ENCODE measurements at regions not wholly inside any gene's neighbourhood (a gene's known extent, or its start where the extent isn't known, plus 50 kb on each side); places are given as distances from the start of the nearest gene placed in this dataset.
A peak's percentile ranks its signal among the peaks of the same experiment; 100 is the strongest.

DNA sequence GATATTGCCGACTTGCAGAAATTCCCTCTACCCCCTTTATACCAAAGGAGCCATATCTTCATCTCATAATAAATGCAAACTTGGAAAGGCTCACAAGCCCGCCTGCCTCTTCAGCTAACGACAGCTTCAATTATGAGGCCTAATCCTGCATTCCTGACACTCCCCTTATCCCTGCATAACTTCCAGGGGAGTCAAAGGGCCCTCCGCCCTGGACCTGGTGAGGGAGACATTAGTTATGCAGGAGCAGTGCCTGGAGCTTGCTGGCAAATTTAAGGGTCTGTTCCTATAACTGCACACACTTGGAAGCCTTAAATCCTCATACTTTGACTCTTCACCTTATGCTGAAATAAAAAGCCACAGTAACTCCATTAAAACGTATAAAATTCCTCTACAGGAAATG, 617.9 kb downstream of the BNC2 start:
- H3K9me3 Mint-ChIP-seq (ENCODE audit: unreplicated experiment), result peaks cover 4% of the 10 kb centered on the region
- no peak overlapping the region for H3K27ac Mint-ChIP-seq (ENCODE audit: unreplicated experiment)
- no peaks in the 10 kb centered on the region for H3K36me3 Mint-ChIP-seq (ENCODE audit: unreplicated experiment)
- no peak for DNase-seq (ENCODE audit: extremely low spot score, unreplicated experiment)
- H3K4me3 Mint-ChIP-seq (ENCODE audit: unreplicated experiment), result no peak overlapping the region
- TF ChIP-seq, protein P1, sequence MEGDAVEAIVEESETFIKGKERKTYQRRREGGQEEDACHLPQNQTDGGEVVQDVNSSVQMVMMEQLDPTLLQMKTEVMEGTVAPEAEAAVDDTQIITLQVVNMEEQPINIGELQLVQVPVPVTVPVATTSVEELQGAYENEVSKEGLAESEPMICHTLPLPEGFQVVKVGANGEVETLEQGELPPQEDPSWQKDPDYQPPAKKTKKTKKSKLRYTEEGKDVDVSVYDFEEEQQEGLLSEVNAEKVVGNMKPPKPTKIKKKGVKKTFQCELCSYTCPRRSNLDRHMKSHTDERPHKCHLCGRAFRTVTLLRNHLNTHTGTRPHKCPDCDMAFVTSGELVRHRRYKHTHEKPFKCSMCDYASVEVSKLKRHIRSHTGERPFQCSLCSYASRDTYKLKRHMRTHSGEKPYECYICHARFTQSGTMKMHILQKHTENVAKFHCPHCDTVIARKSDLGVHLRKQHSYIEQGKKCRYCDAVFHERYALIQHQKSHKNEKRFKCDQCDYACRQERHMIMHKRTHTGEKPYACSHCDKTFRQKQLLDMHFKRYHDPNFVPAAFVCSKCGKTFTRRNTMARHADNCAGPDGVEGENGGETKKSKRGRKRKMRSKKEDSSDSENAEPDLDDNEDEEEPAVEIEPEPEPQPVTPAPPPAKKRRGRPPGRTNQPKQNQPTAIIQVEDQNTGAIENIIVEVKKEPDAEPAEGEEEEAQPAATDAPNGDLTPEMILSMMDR (IDR thresholded peaks at IDR 0.05), result no peak
- peaks cover 29% of the 10 kb centered on the region for H3K4me1 Mint-ChIP-seq (ENCODE audit: unreplicated experiment)
- H3K27me3 Mint-ChIP-seq (ENCODE audit: unreplicated experiment), result no peaks in the 10 kb centered on the region

DNA sequence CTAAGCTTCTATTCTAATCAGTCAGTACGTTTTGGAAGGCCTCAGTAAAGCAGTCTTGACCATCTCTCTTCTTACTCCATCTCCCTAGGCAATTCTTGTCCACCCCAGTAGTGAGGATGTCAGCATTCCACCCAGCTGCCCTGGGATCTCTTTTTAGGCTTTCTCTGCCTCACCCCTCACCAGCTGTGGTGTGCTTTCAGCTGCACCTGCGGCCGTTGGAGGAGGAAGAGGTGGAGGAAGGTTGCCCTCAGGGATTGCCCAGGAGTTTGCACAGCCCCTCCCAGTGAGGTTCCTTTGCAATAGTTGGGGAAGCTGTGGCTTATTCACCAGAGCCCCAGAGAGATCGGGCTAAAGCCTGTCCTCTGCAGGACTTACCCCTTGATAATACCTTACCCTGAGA, 615.8 kb downstream of the BNC2 start:
- Mint-ChIP-seq H3K4me3 (ENCODE audit: unreplicated experiment) (no peak overlapping the region), H3K36me3 (ENCODE audit: unreplicated experiment) (no peaks in the 10 kb centered on the region), H3K9me3 (ENCODE audit: unreplicated experiment) (no peaks in the 10 kb centered on the region), H3K27me3 (ENCODE audit: unreplicated experiment) (no peaks in the 10 kb centered on the region), H3K4me1 (ENCODE audit: unreplicated experiment) (peaks cover 35% of the 10 kb centered on the region), H3K27ac (ENCODE audit: unreplicated experiment) (no peak overlapping the region)
- no peak for DNase-seq (ENCODE audit: extremely low spot score, unreplicated experiment)
- TF ChIP-seq, protein P1 (IDR thresholded peaks at IDR 0.05), result no peak

DNA sequence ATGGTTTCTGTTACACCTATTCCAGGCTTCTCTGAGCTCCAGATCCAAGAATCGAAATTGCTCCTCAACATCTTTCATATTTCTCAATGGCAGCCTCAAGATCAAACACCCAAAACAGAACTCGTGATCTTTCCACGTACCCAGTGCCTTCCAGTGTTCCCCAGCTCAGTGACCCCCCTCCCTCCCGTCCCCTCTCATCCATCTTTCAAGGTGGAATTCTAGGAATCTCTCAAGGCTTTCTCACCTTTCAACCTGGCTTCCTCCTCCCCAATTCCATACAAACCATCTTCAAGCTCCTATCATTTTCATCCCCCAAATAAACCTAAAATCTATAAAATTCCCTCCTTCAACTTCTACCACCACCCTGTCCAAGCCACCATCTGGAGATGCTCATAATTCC, 615.3 kb downstream of the BNC2 start:
- TF ChIP-seq, protein P1 (IDR thresholded peaks at IDR 0.05), result no peak
- Mint-ChIP-seq H3K36me3 (ENCODE audit: unreplicated experiment) (no peaks in the 10 kb centered on the region), H3K27me3 (ENCODE audit: unreplicated experiment) (no peaks in the 10 kb centered on the region), H3K4me3 (ENCODE audit: unreplicated experiment) (no peak overlapping the region), H3K9me3 (ENCODE audit: unreplicated experiment) (no peaks in the 10 kb centered on the region), H3K27ac (ENCODE audit: unreplicated experiment) (no peak overlapping the region), H3K4me1 (ENCODE audit: unreplicated experiment) (peaks cover 32% of the 10 kb centered on the region)
- no peak for DNase-seq (ENCODE audit: extremely low spot score, unreplicated experiment)

DNA sequence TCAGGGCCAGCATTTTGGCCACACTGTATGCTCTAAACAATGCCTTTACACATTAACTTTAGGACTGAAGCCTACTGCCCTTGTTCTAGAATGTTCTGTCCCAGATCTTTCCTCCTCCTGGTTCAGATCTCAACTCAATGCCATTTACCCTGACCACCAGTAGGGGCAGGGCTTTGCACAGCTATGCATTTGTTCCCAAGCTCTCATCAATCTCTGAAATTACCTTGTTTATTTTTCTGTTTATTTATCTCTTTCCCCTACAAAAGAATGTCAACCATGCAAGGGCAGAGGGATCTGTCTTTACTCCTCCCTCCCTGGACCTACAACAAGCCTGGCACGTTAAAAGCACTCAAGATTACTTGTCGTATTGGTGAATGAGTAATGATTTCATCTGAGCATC, 612.9 kb downstream of the BNC2 start:
- H3K9me3 Mint-ChIP-seq (ENCODE audit: unreplicated experiment), result no peaks in the 10 kb centered on the region
- no peaks in the 10 kb centered on the region for H3K27me3 Mint-ChIP-seq (ENCODE audit: unreplicated experiment)
- no peak overlapping the region for H3K4me3 Mint-ChIP-seq (ENCODE audit: unreplicated experiment)
- no peak for DNase-seq (ENCODE audit: extremely low spot score, unreplicated experiment)
- H3K36me3 Mint-ChIP-seq (ENCODE audit: unreplicated experiment), result no peaks in the 10 kb centered on the region
- peaks cover 28% of the 10 kb centered on the region for H3K4me1 Mint-ChIP-seq (ENCODE audit: unreplicated experiment)
- TF ChIP-seq, protein P1 (IDR thresholded peaks at IDR 0.05), result peak; percentile 57
- no peak overlapping the region for H3K27ac Mint-ChIP-seq (ENCODE audit: unreplicated experiment)

DNA sequence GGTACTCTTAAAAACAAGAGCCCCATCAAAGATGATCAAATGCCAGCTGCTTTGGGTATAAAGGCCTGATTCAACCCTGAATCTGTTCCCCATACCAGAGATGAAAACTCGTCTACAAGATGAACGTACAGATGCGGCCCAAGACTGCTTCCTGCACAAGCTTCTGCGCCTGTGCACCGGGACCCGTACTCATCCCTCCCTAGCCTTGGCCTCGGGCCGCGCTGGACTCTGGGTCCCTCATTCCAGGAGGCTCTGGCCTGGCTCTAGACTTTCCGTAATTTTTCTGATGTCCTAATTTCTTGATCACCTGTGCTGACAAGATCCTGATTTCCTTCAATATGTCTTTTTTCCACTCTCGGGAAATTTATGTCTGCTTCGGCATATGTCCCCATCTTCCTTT, 612.3 kb downstream of the BNC2 start:
- Mint-ChIP-seq H3K4me1 (ENCODE audit: unreplicated experiment) (peaks cover 28% of the 10 kb centered on the region), H3K27ac (ENCODE audit: unreplicated experiment) (no peak overlapping the region), H3K4me3 (ENCODE audit: unreplicated experiment) (no peak overlapping the region), H3K9me3 (ENCODE audit: unreplicated experiment) (no peaks in the 10 kb centered on the region), H3K36me3 (ENCODE audit: unreplicated experiment) (no peaks in the 10 kb centered on the region), H3K27me3 (ENCODE audit: unreplicated experiment) (no peaks in the 10 kb centered on the region)
- no peak for DNase-seq (ENCODE audit: extremely low spot score, unreplicated experiment)
- TF ChIP-seq, protein P1 (IDR thresholded peaks at IDR 0.05), result no peak

Measured in osteocyte (in vitro differentiated cells).